Trophoblast cell (in vitro differentiated cells and primary cell): ENCODE measurements at regions not wholly inside any gene's neighbourhood (a gene's known extent, or its start where the extent isn't known, plus 50 kb on each side); places are given as distances from the start of the nearest gene placed in this dataset.

Source experiments
- DNase-seq, 2 donors: peaks; one replicate each; pipeline ENCODE4 v3.0.0-alpha.2; 2016
- H2AFZ ChIP-seq: 2 replicates; pipeline ENCODE4 v1.6.1; 2013; ENCODE audit warnings: low read length, moderate library complexity, mild to moderate bottlenecking; ENCODE audit not compliant: insufficient read depth, poor library complexity
- H2AK5ac ChIP-seq: 2 replicates; pipeline ENCODE4 v1.6.1; 2013; ENCODE audit warnings: mild to moderate bottlenecking, low read length
- H2BK120ac ChIP-seq: 2 replicates; pipeline ENCODE4 v1.6.1; 2013; ENCODE audit warnings: low read length, mild to moderate bottlenecking, moderate library complexity; ENCODE audit not compliant: insufficient read depth, poor library complexity
- H2BK12ac ChIP-seq: 2 replicates; pipeline ENCODE4 v1.6.1; 2013; ENCODE audit warnings: mild to moderate bottlenecking, low read length, moderate library complexity
- H2BK5ac ChIP-seq: 2 replicates; pipeline ENCODE4 v1.6.1; 2013; ENCODE audit warnings: low read length, low read depth, moderate library complexity, mild to moderate bottlenecking; ENCODE audit not compliant: poor library complexity
- H3K14ac ChIP-seq: 2 replicates; pipeline ENCODE4 v1.6.1; 2013; ENCODE audit warnings: mild to moderate bottlenecking, low read length
- H3K18ac ChIP-seq: 2 replicates; pipeline ENCODE4 v1.6.1; 2013; ENCODE audit warnings: mild to moderate bottlenecking, low read length
- H3K23ac ChIP-seq: 2 replicates; pipeline ENCODE4 v1.6.1; 2013; ENCODE audit warnings: low read length
- H3K27ac ChIP-seq: 2 replicates; pipeline ENCODE4 v1.5.1; 2013; ENCODE audit warnings: low read depth, mild to moderate bottlenecking, inconsistent platforms, low read length, moderate library complexity
- H3K27me3 ChIP-seq: 2 replicates; pipeline ENCODE4 v1.6.1; 2013; ENCODE audit warnings: inconsistent platforms, mild to moderate bottlenecking, low read length, moderate library complexity; ENCODE audit not compliant: insufficient read depth
- H3K36me3 ChIP-seq, 2 experiments: 1 replicate in 1 of 2; 2 replicates in 1 of 2; pipeline ENCODE4 v1.6.1; 2013; ENCODE audit warnings: low read length in 2 of 2, mild to moderate bottlenecking in 2 of 2, moderate library complexity in 1 of 2; ENCODE audit not compliant: insufficient read depth in 2 of 2, control insufficient read depth in 1 of 2
- H3K4ac ChIP-seq: 2 replicates; pipeline ENCODE4 v1.6.1; 2013; ENCODE audit warnings: low read depth, mild to moderate bottlenecking, low read length, moderate library complexity
- H3K4me1 ChIP-seq, 2 experiments: 1 replicate in 1 of 2; 2 replicates in 1 of 2; pipeline ENCODE4 v1.6.1; 2013; ENCODE audit warnings: low read length in 2 of 2, mild to moderate bottlenecking in 2 of 2, moderate library complexity in 1 of 2; ENCODE audit not compliant: insufficient read depth in 2 of 2, control insufficient read depth in 1 of 2
- H3K4me2 ChIP-seq: 2 replicates; pipeline ENCODE4 v1.6.1; 2013; ENCODE audit warnings: inconsistent platforms, mild to moderate bottlenecking, low read length, moderate library complexity
- H3K4me3 ChIP-seq: 2 replicates; pipeline ENCODE4 v1.5.1; 2013; ENCODE audit warnings: mild to moderate bottlenecking, low read depth, low read length, inconsistent platforms
- H3K79me1 ChIP-seq: one replicate; pipeline ENCODE4 v1.6.1; 2013; ENCODE audit warnings: low read length
- H3K79me2 ChIP-seq: 2 replicates; pipeline ENCODE4 v1.6.1; 2013; ENCODE audit warnings: low read length, mild to moderate bottlenecking; ENCODE audit not compliant: control insufficient read depth, insufficient read depth, poor library complexity
- H3K9ac ChIP-seq: 2 replicates; pipeline ENCODE4 v1.6.1; 2013; ENCODE audit warnings: mild to moderate bottlenecking, low read length
- H3K9me3 ChIP-seq: 2 replicates; pipeline ENCODE4 v1.6.1; 2013; ENCODE audit warnings: low read depth, mild to moderate bottlenecking, control low read depth, inconsistent platforms, low read length; ENCODE audit not compliant: insufficient read depth
- H4K12ac ChIP-seq: 2 replicates; pipeline ENCODE4 v1.6.1; 2013; ENCODE audit warnings: low read depth, mild to moderate bottlenecking, low read length, moderate library complexity
- H4K8ac ChIP-seq: 2 replicates; pipeline ENCODE4 v1.6.1; 2013; ENCODE audit warnings: low read depth, mild to moderate bottlenecking, low read length, moderate library complexity
- H4K91ac ChIP-seq: one replicate; pipeline ENCODE4 v1.6.1; 2013; ENCODE audit warnings: low read depth, mild to moderate bottlenecking, low read length, moderate library complexity
- WGBS: extraction: QIAGEN DNeasy Blood & Tissue Kit; methylation state at CpG from one replicate; pipeline ENCODE4 v1.1.7; 2013; ENCODE audit warnings: missing lambda C conversion rate; ENCODE audit not compliant: insufficient read length, insufficient coverage; ENCODE audit errors: extremely low coverage; 5-methylcytosine and 5-hydroxymethylcytosine counted together

- Histone ChIP-seq H4K91ac (no peak overlapping the region), H4K8ac (no peak overlapping the region)
Measured at GRCh38 chr10:35896001-35896400, 253.9 kb upstream of the FZD8 start.

GRCh38 chr10:35895331-35895730 lies 253.2 kb upstream of the FZD8 start:
- peak in 1 of 2 donors; percentile 33 for DNase-seq
- H3K9me3 ChIP-seq, result no peaks in the 10 kb centered on the region

More at GRCh38 chr10:35896001-35896400, 253.9 kb upstream of the FZD8 start:
- Histone ChIP-seq H3K27ac (no peak overlapping the region), H2BK120ac (no peak overlapping the region), H3K9ac (no peak overlapping the region), H3K79me2 (no peaks in the 10 kb centered on the region), H3K4ac (no peak overlapping the region), H2AFZ (no peak overlapping the region), H3K14ac (no peak overlapping the region), H3K27me3 (no peaks in the 10 kb centered on the region), H3K4me2 (no peak overlapping the region), H3K23ac (no peak overlapping the region), H3K4me1 (peaks cover 0 to 4% of the 10 kb centered on the region in 2 experiments), H2BK12ac (no peak overlapping the region), H3K36me3 (no peaks in the 10 kb centered on the region), H3K9me3 (no peaks in the 10 kb centered on the region), H3K4me3 (no peak overlapping the region), H2AK5ac (no peak overlapping the region), H4K12ac (no peak overlapping the region), H3K18ac (no peak overlapping the region), H3K79me1 (peaks cover 1% of the 10 kb centered on the region), H2BK5ac (no peak overlapping the region)
- peak; percentile 11 to 66 for DNase-seq
- WGBS, result no CpG with 5 or more reads among the region's 5 CpGs

GRCh38 chr10:35892526-35892925 lies 250.4 kb upstream of the FZD8 start:
- no peak overlapping the region for H3K4me2 ChIP-seq

More at GRCh38 chr10:35895331-35895730, 253.2 kb upstream of the FZD8 start:
- Histone ChIP-seq H3K4me2 (no peak overlapping the region), H2BK5ac (no peak overlapping the region), H4K12ac (no peak overlapping the region), H2AK5ac (no peak overlapping the region), H2AFZ (no peak overlapping the region), H3K79me2 (no peaks in the 10 kb centered on the region), H2BK12ac (no peak overlapping the region), H3K18ac (no peak overlapping the region), H2BK120ac (no peak overlapping the region), H3K9ac (no peak overlapping the region), H3K79me1 (no peaks in the 10 kb centered on the region), H3K36me3 (no peaks in the 10 kb centered on the region), H3K27ac (no peak overlapping the region), H3K23ac (no peak overlapping the region), H3K14ac (no peak overlapping the region), H3K4ac (no peak overlapping the region), H3K4me1 (peaks cover 0 to 4% of the 10 kb centered on the region in 2 experiments), H4K8ac (no peak overlapping the region), H4K91ac (no peak overlapping the region), H3K27me3 (no peaks in the 10 kb centered on the region), H3K4me3 (no peak overlapping the region)
- WGBS, result no CpG with 5 or more reads among the region's 2 CpGs

GRCh38 chr10:35890676-35891495 lies 248.8 kb upstream of the FZD8 start:
- no peaks in the 10 kb centered on the region for H3K79me2 ChIP-seq
- no CpG with 5 or more reads among the region's 2 CpGs for WGBS
- H2AK5ac ChIP-seq, result no peak overlapping the region
- H3K4me2 ChIP-seq, result no peak overlapping the region
- H3K9me3 ChIP-seq, result no peaks in the 10 kb centered on the region
- no peak overlapping the region for H3K4me3 ChIP-seq
- no peaks in the 10 kb centered on the region for H3K27me3 ChIP-seq
- H3K9ac ChIP-seq, result no peak overlapping the region
- H3K23ac ChIP-seq, result no peak overlapping the region
- H4K8ac ChIP-seq, result no peak overlapping the region
- H4K91ac ChIP-seq, result no peak overlapping the region
- no peak overlapping the region for H4K12ac ChIP-seq
- H3K27ac ChIP-seq, result no peak overlapping the region
- no peak overlapping the region for H3K18ac ChIP-seq
- H2BK120ac ChIP-seq, result no peak overlapping the region
- H2BK5ac ChIP-seq, result no peak overlapping the region
- no peak overlapping the region for H2AFZ ChIP-seq
- H3K4ac ChIP-seq, result no peak overlapping the region
- no peak overlapping the region for H2BK12ac ChIP-seq
- no peak for DNase-seq
- no peaks in the 10 kb centered on the region for H3K4me1 ChIP-seq
- no peak overlapping the region for H3K14ac ChIP-seq
- H3K36me3 ChIP-seq, result no peaks in the 10 kb centered on the region
- H3K79me1 ChIP-seq, result no peaks in the 10 kb centered on the region

More at GRCh38 chr10:35892526-35892925, 250.4 kb upstream of the FZD8 start:
- Histone ChIP-seq H3K9ac (no peak overlapping the region), H3K36me3 (no peaks in the 10 kb centered on the region), H2AK5ac (no peak overlapping the region), H4K91ac (no peak overlapping the region), H2BK12ac (no peak overlapping the region), H2AFZ (no peak overlapping the region), H3K27ac (no peak overlapping the region), H3K18ac (no peak overlapping the region), H2BK5ac (no peak overlapping the region), H3K23ac (no peak overlapping the region), H4K8ac (no peak overlapping the region), H3K4me3 (no peak overlapping the region), H3K79me1 (no peaks in the 10 kb centered on the region), H4K12ac (no peak overlapping the region), H3K79me2 (no peaks in the 10 kb centered on the region), H3K4me1 (peaks cover 0 to 2% of the 10 kb centered on the region in 2 experiments), H3K27me3 (no peaks in the 10 kb centered on the region), H2BK120ac (no peak overlapping the region), H3K4ac (no peak overlapping the region), H3K14ac (no peak overlapping the region), H3K9me3 (no peaks in the 10 kb centered on the region)
- no CpG with 5 or more reads among the region's 3 CpGs for WGBS
- no peak for DNase-seq
